ENCODE measurements at regions not wholly inside any gene's neighbourhood (a gene's known extent, or its start where the extent isn't known, plus 50 kb on each side); places are given as distances from the start of the nearest gene placed in this dataset.

GRCh38 chr14:29442696-29443095, 485.0 kb downstream of the PRKD1 start:
- H3K79me1 ChIP-seq (ENCODE audit: low read depth, low read length) = no peaks in the 10 kb centered on the region
- H4K91ac ChIP-seq (replicated peaks; ENCODE audit: insufficient read length, low read length) = no peak overlapping the region
- H4K20me1 ChIP-seq (replicated peaks in 1 of 2; ENCODE audit: control insufficient read depth in 1 of 2, insufficient read depth in 2 of 2, low read length in 2 of 2) = no peaks in the 10 kb centered on the region
- WGBS, 2 experiments (ENCODE audit: extremely low coverage in 1 of 2, insufficient coverage in 1 of 2, insufficient read length in 1 of 2, insufficient replicate concordance in 2 of 2, low coverage in 1 of 2, low lambda C conversion rate in 2 of 2, missing lambda C conversion rate in 1 of 2) = 96% methylated on average over 3 of the region's 3 CpGs; no CpG with 5 or more reads in 1 of the 2 experiments
- H2AK5ac ChIP-seq (ENCODE audit: low read depth, low read length) = no peak overlapping the region
- no peak for DNase-seq (ENCODE audit: low read depth in 1 of 2, low spot score in 2 of 2)
- no peak overlapping the region for H3K56ac ChIP-seq (replicated peaks; ENCODE audit: insufficient read length, low read depth, low read length)
- POLR2A ChIA-PET (ENCODE audit: partially characterized antibody) = no interaction called here
- H3K4ac ChIP-seq (replicated peaks; ENCODE audit: insufficient read length, low read depth, low read length) = no peak overlapping the region
- no peak overlapping the region for H2AFZ ChIP-seq (ENCODE audit: low read length)
- no peaks in the 10 kb centered on the region for H3K36me3 ChIP-seq (ENCODE audit: control insufficient read depth in 2 of 4, insufficient read depth in 4 of 4, low read length in 3 of 4)
- H3K14ac ChIP-seq (ENCODE audit: insufficient read length) = no peak overlapping the region
- H3K4me2 ChIP-seq (ENCODE audit: insufficient read depth in 1 of 2, low read depth in 2 of 2, low read length in 2 of 2) = no peak overlapping the region
- H2BK5ac ChIP-seq (ENCODE audit: low read depth, low read length) = no peak overlapping the region
- no peaks in the 10 kb centered on the region for H3K23me2 ChIP-seq (ENCODE audit: low read depth, low read length)
- no peak overlapping the region for H3K9ac ChIP-seq (replicated peaks in 1 of 4; ENCODE audit: extremely low read depth in 1 of 4, low read depth in 3 of 4, low read length in 3 of 4)
- H2BK15ac ChIP-seq (ENCODE audit: low read length) = no peak overlapping the region
- H3K4me1 ChIP-seq (replicated peaks in 1 of 4; ENCODE audit: control insufficient read depth in 3 of 4, insufficient read depth in 4 of 4, low read length in 3 of 4) = no peaks in the 10 kb centered on the region
- no peak overlapping the region for H2BK12ac ChIP-seq (ENCODE audit: low read depth, low read length)
- peaks cover 0 to 3% of the 10 kb centered on the region in 2 experiments; a peak in 1 of 4 replicates for H3K9me3 ChIP-seq (ENCODE audit: insufficient read depth in 2 of 2, low read depth in 1 of 2, low read length in 1 of 2)
- H3K27ac ChIP-seq (ENCODE audit: low read depth, low read length) = no peak overlapping the region
- CTCF ChIA-PET (ENCODE audit: partially characterized antibody) = no interaction called here
- no peak overlapping the region for H4K8ac ChIP-seq (ENCODE audit: extremely low read depth, insufficient read depth, low read length)
- H3K18ac ChIP-seq (ENCODE audit: extremely low read depth, low read length) = no peak overlapping the region
- no peak overlapping the region for H4K5ac ChIP-seq (ENCODE audit: insufficient read length, low read depth, low read length)
- no peak overlapping the region for H2BK120ac ChIP-seq (replicated peaks; ENCODE audit: low read depth, low read length)
- no peak overlapping the region for H3K23ac ChIP-seq (ENCODE audit: insufficient read length)
- no peaks in the 10 kb centered on the region for H3K79me2 ChIP-seq (ENCODE audit: control insufficient read depth in 1 of 2, insufficient read depth in 2 of 2, low read length in 2 of 2)
- H3K27me3 ChIP-seq (replicated peaks in 1 of 4; ENCODE audit: control insufficient read depth in 3 of 4, extremely low read depth in 1 of 4, insufficient read depth in 3 of 4, low read length in 3 of 4) = no peaks in the 10 kb centered on the region
- no peak overlapping the region for H2BK20ac ChIP-seq (ENCODE audit: low read length)
- FAIRE-seq = no peak
- no peak overlapping the region for H3K4me3 ChIP-seq (ENCODE audit: extremely low read depth in 1 of 4, insufficient read depth in 2 of 4, low read depth in 3 of 4, low read length in 4 of 4)
- TF ChIP-seq CHD2 (IDR thresholded peaks at IDR 0.05; ENCODE audit: low read length) (no peak), POLR2A (IDR thresholded peaks at IDR 0.05; ENCODE audit: control extremely low read depth in 1 of 2, low read depth in 2 of 2, low read length in 2 of 2) (no peak), RAD21 (IDR thresholded peaks at IDR 0.05 in 1 of 2, conservative IDR thresholded peaks at IDR 0.05 in 1 of 2; ENCODE audit: low read depth in 2 of 2, low read length in 2 of 2) (no peak)
